Upper lobe of left lung (tissue), 6 donors: ENCODE measurements at regions not wholly inside any gene's neighbourhood (a gene's known extent, or its start where the extent isn't known, plus 50 kb on each side); places are given as distances from the start of the nearest gene placed in this dataset.
A peak's percentile ranks its signal among the peaks of the same experiment; 100 is the strongest.

Source experiments
- ATAC-seq, 2 donors: fragments of 200-7000 bp; cut with Tn5 transposase; one replicate each; pipeline ENCODE4 v1.9.1; 2022; ENCODE audit warnings: mild to moderate bottlenecking in 2 of 2, moderate library complexity in 2 of 2; ENCODE audit not compliant: low FRiP score in 2 of 2
- DNase-seq, 2 donors: peaks; one replicate each; pipeline ENCODE4 v3.0.0-alpha.2; 2019 to 2020
- H3K27ac ChIP-seq, 4 donors: fragments of 200-600 bp; sonication (generic); one replicate each; pipeline ENCODE4 v1.5.1; 2016 to 2019
- H3K27me3 ChIP-seq, 4 donors: fragments of 200-600 bp; sonication (generic); one replicate each; pipeline ENCODE4 v1.5.1; 2017 to 2019
- H3K36me3 ChIP-seq, 4 donors: fragments of 200-600 bp; sonication (generic); one replicate each; pipeline ENCODE4 v1.5.1; 2016 to 2019
- H3K4me1 ChIP-seq, 4 donors: fragments of 200-600 bp; sonication (generic); one replicate each; pipeline ENCODE4 v1.5.1; 2018 to 2019
- H3K4me3 ChIP-seq, 4 donors: fragments of 200-600 bp; sonication (generic); one replicate each; pipeline ENCODE4 v1.5.1; 2017 to 2019; ENCODE audit warnings: mild to moderate bottlenecking in 2 of 4, moderate library complexity in 1 of 4
- H3K9me3 ChIP-seq, 4 donors: fragments of 200-600 bp; sonication (generic); one replicate each; pipeline ENCODE4 v1.5.1; 2018 to 2019
- CTCF ChIP-seq, 6 experiments: fragments of 450-650 bp in 4 of 6; fragments of 200-600 bp in 2 of 6; sonication (generic) in 2 of 6; IDR thresholded peaks; one replicate each; pipeline ENCODE4 v1.5.1; 2016 to 2019; ENCODE audit warnings: antibody characterized with exemption in 6 of 6
- EP300 ChIP-seq, 4 donors: sonication (generic); formaldehyde crosslinking; IDR thresholded peaks; one replicate each; pipeline ENCODE4 v1.5.1; 2017; ENCODE audit warnings: antibody characterized with exemption in 4 of 4, control low read depth in 2 of 4
- POLR2A ChIP-seq, 4 donors: fragments of 450-650 bp; IDR thresholded peaks; one replicate each; pipeline ENCODE4 v1.5.1; 2016 to 2017; ENCODE audit warnings: antibody characterized with exemption in 4 of 4, mild to moderate bottlenecking in 2 of 4
- POLR2AphosphoS5 ChIP-seq, 2 donors: sonication (generic); formaldehyde crosslinking; IDR thresholded peaks; one replicate each; pipeline ENCODE4 v1.5.1; 2017; ENCODE audit warnings: antibody characterized with exemption in 2 of 2
- WGBS, 2 donors: methylation state at CpG; one replicate each; pipeline ENCODE4 v1.1.5; 2017 to 2018; 5-methylcytosine and 5-hydroxymethylcytosine counted together
- donor health status: DM: no; HTN: no; CAD: no; lungs with moderate emphysema.
- donor health status: DM: no; HTN: yes; CAD: no; lungs with severe emphysema.

- Histone ChIP-seq H3K36me3 (no peaks in the 10 kb centered on the region), H3K27me3 (no peaks in the 10 kb centered on the region), H3K9me3 (no peaks in the 10 kb centered on the region), H3K4me1 (peaks cover 12 to 19% (median 13%) of the 10 kb centered on the region in 4 donors), H3K27ac (no peak overlapping the region), H3K4me3 (no peak overlapping the region)
- 59 to 65% methylated on average over 3 of the region's 3 CpGs for WGBS, 2 donors
- no peak for TF ChIP-seq POLR2AphosphoS5 (IDR thresholded peaks at IDR 0.05)
- TF ChIP-seq POLR2A (IDR thresholded peaks at IDR 0.05): no peak
- no peak for TF ChIP-seq EP300 (IDR thresholded peaks at IDR 0.05)
- TF ChIP-seq CTCF (IDR thresholded peaks at IDR 0.05): no peak
- ATAC-seq: no peak
- no peak for DNase-seq
Measured at GRCh38 chr1:42037586-42037985, 115.6 kb upstream of the GUCA2B start.

- WGBS, 2 donors: 38 to 59% methylated on average over 1 of the region's 1 CpG
- Histone ChIP-seq H3K4me3 (no peak overlapping the region), H3K9me3 (no peaks in the 10 kb centered on the region), H3K27ac (no peak overlapping the region), H3K36me3 (no peaks in the 10 kb centered on the region), H3K4me1 (peaks cover 12 to 19% (median 13%) of the 10 kb centered on the region in 4 donors), H3K27me3 (no peaks in the 10 kb centered on the region)
- DNase-seq (no peak), ATAC-seq (no peak)
- TF ChIP-seq EP300 (IDR thresholded peaks at IDR 0.05): no peak
- TF ChIP-seq POLR2A (IDR thresholded peaks at IDR 0.05): no peak
- TF ChIP-seq CTCF (IDR thresholded peaks at IDR 0.05): no peak
- no peak for TF ChIP-seq POLR2AphosphoS5 (IDR thresholded peaks at IDR 0.05)
Measured at GRCh38 chr1:42037161-42037560, 116.0 kb upstream of the GUCA2B start.

- Histone ChIP-seq H3K27me3 (no peaks in the 10 kb centered on the region), H3K27ac (peak overlapping the region; percentile 49 to 87 (median 79)), H3K36me3 (no peaks in the 10 kb centered on the region), H3K4me1 (peaks cover 12 to 19% (median 13%) of the 10 kb centered on the region in 4 donors), H3K9me3 (no peaks in the 10 kb centered on the region), H3K4me3 (peak overlapping the region; percentile 18 to 95 (median 87))
- ATAC-seq: peak; percentile 98
- 2 to 10% methylated on average over 6 to 43 of the region's 60 CpGs for WGBS, 2 donors
- TF ChIP-seq CTCF (IDR thresholded peaks at IDR 0.05) (no peak), POLR2AphosphoS5 (IDR thresholded peaks at IDR 0.05) (peak in 1 of 2 donors; percentile 66), POLR2A (IDR thresholded peaks at IDR 0.05) (peak in 1 of 4 donors; percentile 31), EP300 (IDR thresholded peaks at IDR 0.05) (no peak)
- DNase-seq: peak; percentile 96 to 99
Measured at GRCh38 chr1:42035830-42036604, 117.2 kb upstream of the GUCA2B start.

GRCh38 chr1:42035205-42035829, 116.6 kb upstream of the HIVEP3 start:
- peak overlapping the region; percentile 81 to 96 (median 94) for H3K4me3 ChIP-seq
- H3K36me3 ChIP-seq: no peaks in the 10 kb centered on the region
- H3K27me3 ChIP-seq: no peaks in the 10 kb centered on the region
- DNase-seq (peak in 1 of 2 donors; percentile 72), ATAC-seq (peak; percentile 58 to 86)
- peaks cover 12 to 19% (median 13%) of the 10 kb centered on the region in 4 donors for H3K4me1 ChIP-seq
- no peaks in the 10 kb centered on the region for H3K9me3 ChIP-seq
- whole genome bisulfite sequencing, 2 donors: 0 to 1% methylated on average over 15 to 55 of the region's 66 CpGs
- peak; percentile 45 to 81 (median 76) for TF ChIP-seq CTCF (IDR thresholded peaks at IDR 0.05)
- TF ChIP-seq POLR2A (IDR thresholded peaks at IDR 0.05): peak in 1 of 4 donors; percentile 12
- TF ChIP-seq EP300 (IDR thresholded peaks at IDR 0.05): no peak
- TF ChIP-seq POLR2AphosphoS5 (IDR thresholded peaks at IDR 0.05): no peak
- H3K27ac ChIP-seq: peak overlapping the region; percentile 62 to 87 (median 79)
